Suprapubic skin (tissue), 4 donors: ENCODE measurements at regions not wholly inside any gene's neighbourhood (a gene's known extent, or its start where the extent isn't known, plus 50 kb on each side); places are given as distances from the start of the nearest gene placed in this dataset.

Experiments used
- EP300 ChIP-seq: sonication (generic); formaldehyde crosslinking; IDR thresholded peaks from one replicate; pipeline ENCODE4 v1.6.1; 2017; ENCODE audit warnings: antibody characterized with exemption
- POLR2A ChIP-seq, 2 donors: fragments of 450-650 bp; IDR thresholded peaks; one replicate each; pipeline ENCODE4 v1.6.1; 2017; ENCODE audit warnings: antibody characterized with exemption in 2 of 2, mild to moderate bottlenecking in 2 of 2, moderate library complexity in 2 of 2
- POLR2AphosphoS5 ChIP-seq, 3 donors: sonication (generic); formaldehyde crosslinking; IDR thresholded peaks; one replicate each; pipeline ENCODE4 v1.6.1; 2017; ENCODE audit warnings: antibody characterized with exemption in 3 of 3
- TF ChIP-seq, protein P1 (sequence below), 2 donors: fragments of 200-600 bp in 1 of 2; fragments of 450-650 bp in 1 of 2; sonication (generic) in 1 of 2; IDR thresholded peaks; one replicate each; pipeline ENCODE4 v1.5.1; 2016 to 2019; ENCODE audit warnings: antibody characterized with exemption in 2 of 2, mild to moderate bottlenecking in 1 of 2, moderate library complexity in 1 of 2

DNA sequence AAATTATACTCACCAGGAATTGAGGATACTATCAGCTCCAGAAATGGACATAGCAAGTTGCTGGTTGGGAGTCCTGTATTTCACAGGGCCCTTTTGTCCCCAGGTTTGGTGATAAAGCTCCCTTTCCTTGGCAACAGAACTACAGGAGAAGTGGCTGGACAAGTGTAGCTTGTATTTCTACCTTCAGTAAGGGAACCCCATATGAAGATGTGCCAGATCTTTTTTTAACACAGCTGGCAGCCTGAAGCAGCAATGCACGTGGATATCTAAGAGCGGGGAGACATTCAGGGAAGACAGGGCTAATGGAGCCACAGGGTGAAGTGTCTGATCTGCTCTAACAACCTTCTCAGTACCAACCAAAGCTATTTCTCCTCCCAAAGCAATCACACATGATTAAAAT, 373.9 kb upstream of the ID4 start:
- no peak for TF ChIP-seq POLR2AphosphoS5 (IDR thresholded peaks at IDR 0.05)
- TF ChIP-seq, protein P1, sequence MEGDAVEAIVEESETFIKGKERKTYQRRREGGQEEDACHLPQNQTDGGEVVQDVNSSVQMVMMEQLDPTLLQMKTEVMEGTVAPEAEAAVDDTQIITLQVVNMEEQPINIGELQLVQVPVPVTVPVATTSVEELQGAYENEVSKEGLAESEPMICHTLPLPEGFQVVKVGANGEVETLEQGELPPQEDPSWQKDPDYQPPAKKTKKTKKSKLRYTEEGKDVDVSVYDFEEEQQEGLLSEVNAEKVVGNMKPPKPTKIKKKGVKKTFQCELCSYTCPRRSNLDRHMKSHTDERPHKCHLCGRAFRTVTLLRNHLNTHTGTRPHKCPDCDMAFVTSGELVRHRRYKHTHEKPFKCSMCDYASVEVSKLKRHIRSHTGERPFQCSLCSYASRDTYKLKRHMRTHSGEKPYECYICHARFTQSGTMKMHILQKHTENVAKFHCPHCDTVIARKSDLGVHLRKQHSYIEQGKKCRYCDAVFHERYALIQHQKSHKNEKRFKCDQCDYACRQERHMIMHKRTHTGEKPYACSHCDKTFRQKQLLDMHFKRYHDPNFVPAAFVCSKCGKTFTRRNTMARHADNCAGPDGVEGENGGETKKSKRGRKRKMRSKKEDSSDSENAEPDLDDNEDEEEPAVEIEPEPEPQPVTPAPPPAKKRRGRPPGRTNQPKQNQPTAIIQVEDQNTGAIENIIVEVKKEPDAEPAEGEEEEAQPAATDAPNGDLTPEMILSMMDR (IDR thresholded peaks at IDR 0.05), result no peak
- TF ChIP-seq POLR2A (IDR thresholded peaks at IDR 0.05), result no peak
- TF ChIP-seq EP300, result no peak
